H1 (cell line): ENCODE measurements at regions not wholly inside any gene's neighbourhood (a gene's known extent, or its start where the extent isn't known, plus 50 kb on each side); places are given as distances from the start of the nearest gene placed in this dataset.

Experiments
- E2F6 ChIP-seq: IDR thresholded peaks from 2 replicates; pipeline ENCODE4 v1.6.1; 2012; ENCODE audit warnings: inconsistent platforms
- JUN ChIP-seq: IDR thresholded peaks from 2 replicates; pipeline ENCODE4 v1.6.1; 2011; ENCODE audit warnings: low read depth, mild to moderate bottlenecking, improper control_type of control experiment, low read length
- JUND ChIP-seq: IDR thresholded peaks from 2 replicates; pipeline ENCODE4 v1.6.1; 2011; ENCODE audit warnings: mild to moderate bottlenecking, improper control_type of control experiment, low read length
- PHF8 ChIP-seq: fragments of 200-600 bp; sonication (generic); conservative IDR thresholded peaks from 2 replicates; pipeline ENCODE4 v1.7.1; 2012; ENCODE audit warnings: low read depth, mild to moderate bottlenecking, inconsistent platforms, low read length, moderate library complexity
- POU5F1 ChIP-seq: IDR thresholded peaks from 2 replicates; pipeline ENCODE4 v1.6.1; 2011; ENCODE audit warnings: low read depth, mild to moderate bottlenecking, low read length, moderate library complexity
- SIX5 ChIP-seq: IDR thresholded peaks from 2 replicates; pipeline ENCODE4 v1.6.1; 2011; ENCODE audit warnings: mild to moderate bottlenecking, low read depth, low read length

- TF ChIP-seq SIX5, result no peak
- no peak for TF ChIP-seq JUND
- TF ChIP-seq JUN, result no peak
- TF ChIP-seq PHF8, result no peak
- no peak for TF ChIP-seq E2F6
- no peak for TF ChIP-seq POU5F1
These were observed 172.4 kb upstream of the GSE1 start (continued) for GRCh38 chr16:85440744-85441143.
